Loucy (cell line): ENCODE measurements at regions not wholly inside any gene's neighbourhood (a gene's known extent, or its start where the extent isn't known, plus 50 kb on each side); places are given as distances from the start of the nearest gene placed in this dataset.

Experiments
- H2AFZ ChIP-seq: fragments of 200-600 bp; sonication (generic); 2 replicates; pipeline ENCODE4 v1.6.0; 2016; ENCODE audit warnings: antibody characterized with exemption, mild to moderate bottlenecking, low read length, moderate library complexity
- H3F3A ChIP-seq: fragments of 200-600 bp; 2 replicates; pipeline ENCODE4 v1.6.0; 2016; ENCODE audit warnings: antibody characterized with exemption, low read depth, mild to moderate bottlenecking
- H3K27me3 ChIP-seq: fragments of 200-600 bp; sonication (generic); 2 replicates; pipeline ENCODE4 v1.6.1; 2014; ENCODE audit warnings: low read length, mild to moderate bottlenecking; ENCODE audit not compliant: insufficient read depth, poor library complexity, severe bottlenecking
- H3K36me3 ChIP-seq: fragments of 200-600 bp; sonication (generic); 2 replicates; pipeline ENCODE4 v1.6.1; 2016; ENCODE audit warnings: low read length; ENCODE audit not compliant: insufficient read depth
- H3K4me1 ChIP-seq: fragments of 200-600 bp; sonication (generic); 2 replicates; pipeline ENCODE4 v1.5.1; 2014; ENCODE audit warnings: low read length, mild to moderate bottlenecking; ENCODE audit not compliant: insufficient read depth, poor library complexity, severe bottlenecking
- H3K4me2 ChIP-seq: fragments of 200-600 bp; sonication (generic); 2 replicates; pipeline ENCODE4 v1.6.0; 2014; ENCODE audit warnings: antibody characterized with exemption, low read length, low read depth, mild to moderate bottlenecking; ENCODE audit not compliant: poor library complexity, severe bottlenecking
- H3K4me3 ChIP-seq: fragments of 200-600 bp; sonication (generic); 2 replicates; pipeline ENCODE4 v1.5.1; 2014; ENCODE audit warnings: low read length, mild to moderate bottlenecking, mixed read lengths; ENCODE audit not compliant: poor library complexity, severe bottlenecking
- H3K79me2 ChIP-seq: fragments of 200-600 bp; sonication (generic); 2 replicates; pipeline ENCODE4 v1.6.1; 2014; ENCODE audit warnings: low read length; ENCODE audit not compliant: insufficient read depth
- H3K9ac ChIP-seq: fragments of 200-600 bp; sonication (generic); 2 replicates; pipeline ENCODE4 v1.6.0; 2014; ENCODE audit warnings: mild to moderate bottlenecking, low read depth, low read length, moderate library complexity; ENCODE audit not compliant: poor library complexity, severe bottlenecking
- H3K9me2 ChIP-seq: fragments of 200-600 bp; sonication (generic); replicated peaks from 2 replicates; pipeline ENCODE4 v1.6.1; 2016; ENCODE audit warnings: low read depth, low read length, mixed read lengths
- H3K9me3 ChIP-seq: fragments of 200-600 bp; sonication (generic); 2 replicates; pipeline ENCODE4 v1.6.1; 2014; ENCODE audit warnings: mild to moderate bottlenecking, antibody characterized with exemption, low read length, low read depth; ENCODE audit not compliant: insufficient read depth
- H4K20me1 ChIP-seq: fragments of 200-600 bp; sonication (generic); 2 replicates; pipeline ENCODE4 v1.6.0; 2014; ENCODE audit warnings: antibody characterized with exemption, low read length, mild to moderate bottlenecking; ENCODE audit not compliant: insufficient read depth, poor library complexity, severe bottlenecking
- EZH2phosphoT487 ChIP-seq: fragments of 200-600 bp; IDR thresholded peaks from 2 replicates; pipeline ENCODE4 v1.6.1; 2018; ENCODE audit warnings: antibody characterized with exemption, mild to moderate bottlenecking, moderate library complexity, borderline replicate concordance
- TF ChIP-seq, protein P1 (sequence below): fragments of 200-600 bp; sonication (generic); conservative IDR thresholded peaks from 2 replicates; pipeline ENCODE4 v1.5.1; 2014; ENCODE audit warnings: mild to moderate bottlenecking, antibody characterized with exemption, low read length

DNA sequence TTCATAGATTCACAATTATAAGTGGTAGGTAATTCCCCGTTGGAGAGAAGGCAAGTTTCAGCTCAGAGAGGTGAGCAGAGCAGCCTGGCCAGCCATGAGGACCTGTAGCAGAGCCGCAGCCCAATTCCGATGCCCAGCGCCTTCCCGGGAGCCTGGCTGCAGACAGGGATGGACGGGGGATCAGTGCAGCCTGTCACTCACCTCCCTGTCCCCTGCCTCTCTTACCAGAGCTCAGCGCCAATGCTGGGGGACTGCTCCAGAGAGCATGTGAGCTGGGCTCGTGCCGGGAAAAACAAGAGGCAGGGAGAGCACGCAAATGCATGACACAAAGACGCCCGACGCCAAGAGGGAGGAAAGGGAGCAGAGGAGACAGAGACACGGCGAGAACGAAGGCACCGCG, 231.9 kb downstream of the BCL11B start:
- Histone ChIP-seq H3K9ac (no peak overlapping the region), H3F3A (no peaks in the 10 kb centered on the region), H3K36me3 (no peaks in the 10 kb centered on the region), H3K4me3 (no peak overlapping the region), H3K4me1 (no peaks in the 10 kb centered on the region), H3K27me3 (no peaks in the 10 kb centered on the region), H2AFZ (no peak overlapping the region), H3K9me3 (no peaks in the 10 kb centered on the region), H4K20me1 (no peaks in the 10 kb centered on the region), H3K9me2 (no peaks in the 10 kb centered on the region), H3K4me2 (no peak overlapping the region), H3K79me2 (no peaks in the 10 kb centered on the region)
- TF ChIP-seq EZH2phosphoT487, result no peak
- TF ChIP-seq, protein P1, sequence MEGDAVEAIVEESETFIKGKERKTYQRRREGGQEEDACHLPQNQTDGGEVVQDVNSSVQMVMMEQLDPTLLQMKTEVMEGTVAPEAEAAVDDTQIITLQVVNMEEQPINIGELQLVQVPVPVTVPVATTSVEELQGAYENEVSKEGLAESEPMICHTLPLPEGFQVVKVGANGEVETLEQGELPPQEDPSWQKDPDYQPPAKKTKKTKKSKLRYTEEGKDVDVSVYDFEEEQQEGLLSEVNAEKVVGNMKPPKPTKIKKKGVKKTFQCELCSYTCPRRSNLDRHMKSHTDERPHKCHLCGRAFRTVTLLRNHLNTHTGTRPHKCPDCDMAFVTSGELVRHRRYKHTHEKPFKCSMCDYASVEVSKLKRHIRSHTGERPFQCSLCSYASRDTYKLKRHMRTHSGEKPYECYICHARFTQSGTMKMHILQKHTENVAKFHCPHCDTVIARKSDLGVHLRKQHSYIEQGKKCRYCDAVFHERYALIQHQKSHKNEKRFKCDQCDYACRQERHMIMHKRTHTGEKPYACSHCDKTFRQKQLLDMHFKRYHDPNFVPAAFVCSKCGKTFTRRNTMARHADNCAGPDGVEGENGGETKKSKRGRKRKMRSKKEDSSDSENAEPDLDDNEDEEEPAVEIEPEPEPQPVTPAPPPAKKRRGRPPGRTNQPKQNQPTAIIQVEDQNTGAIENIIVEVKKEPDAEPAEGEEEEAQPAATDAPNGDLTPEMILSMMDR, result no peak

DNA sequence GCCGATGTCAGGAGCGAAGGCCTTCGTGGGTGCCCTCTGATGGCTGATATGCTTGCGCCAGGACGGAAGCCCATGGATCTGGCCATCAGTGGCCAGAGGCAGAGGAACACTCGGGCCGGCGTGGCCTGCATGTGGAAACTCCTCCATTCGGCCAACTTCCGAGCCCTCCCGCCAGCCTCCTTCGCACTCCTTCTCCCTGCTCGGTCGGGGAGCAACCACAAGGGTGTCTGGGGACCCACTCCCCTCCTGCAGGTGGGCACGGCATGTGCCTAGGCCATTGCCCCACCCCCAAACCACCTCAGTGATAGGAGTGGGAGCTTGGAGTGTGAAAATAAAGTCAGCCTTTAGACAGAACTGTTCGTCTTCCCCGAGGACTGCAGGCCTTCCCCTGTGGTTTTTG, 231.3 kb downstream of the BCL11B start:
- H3K79me2 ChIP-seq, result no peaks in the 10 kb centered on the region
- no peaks in the 10 kb centered on the region for H4K20me1 ChIP-seq
- H3K9ac ChIP-seq, result no peak overlapping the region
- H3K4me1 ChIP-seq, result no peaks in the 10 kb centered on the region
- no peaks in the 10 kb centered on the region for H3K9me2 ChIP-seq
- no peaks in the 10 kb centered on the region for H3F3A ChIP-seq
- H3K4me2 ChIP-seq, result no peak overlapping the region
- H3K9me3 ChIP-seq, result no peaks in the 10 kb centered on the region
- H3K36me3 ChIP-seq, result no peaks in the 10 kb centered on the region
- no peaks in the 10 kb centered on the region for H3K27me3 ChIP-seq
- H3K4me3 ChIP-seq, result no peak overlapping the region
- TF ChIP-seq, protein P1, result no peak
- no peak for TF ChIP-seq EZH2phosphoT487
- no peak overlapping the region for H2AFZ ChIP-seq

GRCh38 chr14:99041141-99041819, 230.7 kb downstream of the BCL11B start:
- Histone ChIP-seq H3K36me3 (no peaks in the 10 kb centered on the region), H3K4me2 (no peak overlapping the region), H3K4me3 (no peak overlapping the region), H3K4me1 (no peaks in the 10 kb centered on the region), H3K9ac (no peak overlapping the region), H2AFZ (no peak overlapping the region), H4K20me1 (no peaks in the 10 kb centered on the region), H3K9me2 (no peaks in the 10 kb centered on the region), H3K9me3 (no peaks in the 10 kb centered on the region), H3F3A (no peaks in the 10 kb centered on the region), H3K27me3 (no peaks in the 10 kb centered on the region), H3K79me2 (no peaks in the 10 kb centered on the region)
- TF ChIP-seq, protein P1, result no peak
- TF ChIP-seq EZH2phosphoT487, result no peak
